ENCODE measurements at regions not wholly inside any gene's neighbourhood (a gene's known extent, or its start where the extent isn't known, plus 50 kb on each side); places are given as distances from the start of the nearest gene placed in this dataset.

DNA sequence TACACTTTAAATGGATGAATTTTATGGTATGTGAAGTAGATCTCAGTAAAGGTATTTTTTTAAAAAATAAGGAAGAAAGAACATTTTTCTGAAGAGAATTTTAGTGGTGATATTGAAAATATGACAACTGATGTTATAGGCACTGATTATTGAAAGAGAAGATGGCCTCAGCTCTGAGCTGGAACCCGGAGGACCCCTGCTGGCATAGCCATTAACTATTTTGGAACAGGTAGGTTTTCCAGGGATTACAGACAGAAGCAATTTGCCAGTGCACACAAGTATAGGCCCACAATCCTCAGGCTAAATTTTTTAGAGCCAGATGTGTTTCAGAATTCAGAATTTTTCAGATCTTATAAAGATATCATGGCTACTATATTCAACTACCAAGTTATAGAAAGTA, 315.9 kb upstream of the GPR149 start:
- Histone ChIP-seq H3K4me3 (replicated peaks in 1 of 3) (no peak overlapping the region), H3K9me3 (no peaks in the 10 kb centered on the region), H3K36me3 (no peaks in the 10 kb centered on the region), H3K27ac (no peak overlapping the region), H3K4me1 (no peaks in the 10 kb centered on the region), H3K27me3 (no peaks in the 10 kb centered on the region)
- intact Hi-C loops (cut with DNase I): no loop called here
- peak in 1 of 2 donors; percentile 8 for DNase-seq
- TF ChIP-seq, protein P1, sequence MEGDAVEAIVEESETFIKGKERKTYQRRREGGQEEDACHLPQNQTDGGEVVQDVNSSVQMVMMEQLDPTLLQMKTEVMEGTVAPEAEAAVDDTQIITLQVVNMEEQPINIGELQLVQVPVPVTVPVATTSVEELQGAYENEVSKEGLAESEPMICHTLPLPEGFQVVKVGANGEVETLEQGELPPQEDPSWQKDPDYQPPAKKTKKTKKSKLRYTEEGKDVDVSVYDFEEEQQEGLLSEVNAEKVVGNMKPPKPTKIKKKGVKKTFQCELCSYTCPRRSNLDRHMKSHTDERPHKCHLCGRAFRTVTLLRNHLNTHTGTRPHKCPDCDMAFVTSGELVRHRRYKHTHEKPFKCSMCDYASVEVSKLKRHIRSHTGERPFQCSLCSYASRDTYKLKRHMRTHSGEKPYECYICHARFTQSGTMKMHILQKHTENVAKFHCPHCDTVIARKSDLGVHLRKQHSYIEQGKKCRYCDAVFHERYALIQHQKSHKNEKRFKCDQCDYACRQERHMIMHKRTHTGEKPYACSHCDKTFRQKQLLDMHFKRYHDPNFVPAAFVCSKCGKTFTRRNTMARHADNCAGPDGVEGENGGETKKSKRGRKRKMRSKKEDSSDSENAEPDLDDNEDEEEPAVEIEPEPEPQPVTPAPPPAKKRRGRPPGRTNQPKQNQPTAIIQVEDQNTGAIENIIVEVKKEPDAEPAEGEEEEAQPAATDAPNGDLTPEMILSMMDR (IDR thresholded peaks at IDR 0.05): peak in 3 of 6 experiments; percentile 13 to 34 (median 24)
- TF ChIP-seq POLR2A (IDR thresholded peaks at IDR 0.05): no peak
- 24 to 30% methylated on average over 1 of the region's 1 CpG for WGBS, 2 donors

DNA sequence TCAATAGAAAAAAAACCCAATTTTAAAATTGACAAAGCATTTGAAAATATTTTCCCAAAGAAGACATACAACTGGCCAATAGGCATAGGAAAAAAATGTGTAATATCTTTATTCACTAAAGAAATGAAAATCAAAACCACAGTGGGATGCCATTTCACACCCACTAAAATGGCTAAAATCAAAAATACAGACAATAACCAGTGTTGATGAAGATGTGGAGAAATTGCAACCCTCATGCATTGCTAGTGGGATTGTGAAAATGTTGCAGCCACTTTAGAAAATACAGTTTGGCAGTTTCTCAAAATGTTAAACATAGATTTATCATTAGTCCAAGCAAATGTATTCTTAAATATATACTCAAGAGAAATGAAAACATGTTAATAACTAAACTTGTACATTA, 315.1 kb upstream of the GPR149 start:
- DNase-seq: no peak
- H3K9me3 ChIP-seq: no peaks in the 10 kb centered on the region
- no peaks in the 10 kb centered on the region for H3K27me3 ChIP-seq
- H3K36me3 ChIP-seq: no peaks in the 10 kb centered on the region
- TF ChIP-seq, protein P1 (IDR thresholded peaks at IDR 0.05): no peak
- no peak for TF ChIP-seq POLR2A (IDR thresholded peaks at IDR 0.05)
- H3K4me3 ChIP-seq (replicated peaks in 1 of 3): no peak overlapping the region
- no peaks in the 10 kb centered on the region for H3K4me1 ChIP-seq
- H3K27ac ChIP-seq: no peak overlapping the region
- intact Hi-C loops (cut with DNase I): no loop called here

DNA sequence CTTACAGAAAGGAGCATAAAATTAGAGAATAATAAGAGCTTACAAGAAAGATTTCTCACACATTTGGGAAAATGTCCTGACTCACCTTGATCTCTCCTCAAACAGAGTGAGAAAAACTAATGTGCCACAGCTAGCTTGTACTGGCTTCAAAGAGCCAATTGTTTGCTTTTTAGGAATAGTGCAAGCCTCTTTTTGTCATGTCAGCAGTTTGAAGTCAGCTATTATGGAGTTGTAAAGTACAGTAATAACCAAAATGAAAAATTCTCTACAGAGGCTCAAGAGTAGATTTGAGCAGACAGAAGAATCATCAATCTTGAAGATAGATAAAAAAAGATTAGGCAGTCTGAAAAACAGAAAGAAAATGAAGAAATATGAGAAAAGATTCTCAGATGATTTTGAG, 313.4 kb upstream of the GPR149 start:
- TF ChIP-seq POLR2A (IDR thresholded peaks at IDR 0.05): no peak
- TF ChIP-seq, protein P1 (IDR thresholded peaks at IDR 0.05): no peak
- no peak for DNase-seq

DNA sequence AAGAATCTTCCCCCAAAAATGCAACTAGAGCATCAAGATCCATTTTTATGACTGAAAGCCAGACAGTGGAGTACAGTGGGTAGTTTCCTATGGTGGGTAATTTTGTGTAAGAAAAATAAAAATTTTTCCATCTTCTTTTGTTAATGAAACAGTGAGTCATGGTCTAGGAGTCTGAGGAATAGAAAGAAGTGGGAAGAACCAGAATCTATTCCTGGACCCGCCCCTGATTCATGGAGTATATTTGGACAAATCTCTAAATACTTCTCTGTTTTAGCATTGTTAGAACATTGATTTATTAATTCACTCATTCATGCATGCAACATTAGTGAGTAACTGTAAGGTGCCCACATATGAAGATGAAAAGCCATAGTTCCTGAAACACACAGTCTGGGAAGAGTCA, 304.5 kb upstream of the GPR149 start:
- intact Hi-C loops (cut with DNase I): no loop called here
- peaks cover 10 to 13% of the 10 kb centered on the region in 2 donors for H3K4me1 ChIP-seq
- H3K27ac ChIP-seq: no peak overlapping the region
- H3K4me3 ChIP-seq (replicated peaks in 1 of 3): no peak overlapping the region
- no peaks in the 10 kb centered on the region for H3K9me3 ChIP-seq
- WGBS, 2 donors: 89 to 100% methylated on average over 1 of the region's 1 CpG
- no peaks in the 10 kb centered on the region for H3K27me3 ChIP-seq
- H3K36me3 ChIP-seq: no peaks in the 10 kb centered on the region
- TF ChIP-seq, protein P1 (IDR thresholded peaks at IDR 0.05): no peak
- no peak for TF ChIP-seq POLR2A (IDR thresholded peaks at IDR 0.05)
- DNase-seq: no peak

More for the DNA sequence above, 313.4 kb upstream of the GPR149 start:
- H3K36me3 ChIP-seq: no peaks in the 10 kb centered on the region
- H3K27ac ChIP-seq: no peak overlapping the region
- H3K4me3 ChIP-seq (replicated peaks in 1 of 3): no peak overlapping the region
- no peaks in the 10 kb centered on the region for H3K9me3 ChIP-seq
- H3K4me1 ChIP-seq: no peaks in the 10 kb centered on the region
- intact Hi-C loops (cut with DNase I): no loop called here
- H3K27me3 ChIP-seq: no peaks in the 10 kb centered on the region

DNA sequence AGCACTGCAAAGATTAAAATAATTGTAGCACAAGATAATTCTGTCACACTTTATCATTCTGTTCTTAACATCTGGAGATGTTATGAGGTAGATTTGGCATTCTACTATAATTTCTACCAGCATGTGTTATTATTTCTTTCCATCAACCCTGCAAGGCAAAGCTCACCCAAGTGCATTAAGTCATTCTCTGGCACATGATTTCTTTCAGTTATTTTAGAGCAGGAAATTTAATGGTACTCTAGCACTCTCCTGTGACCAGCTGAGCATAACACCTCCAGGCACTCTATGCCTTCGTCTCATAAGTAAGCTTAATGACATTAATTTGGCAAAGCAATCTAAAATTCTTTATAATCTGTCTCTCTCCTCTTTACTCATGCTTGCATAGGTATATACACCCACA, 300.2 kb upstream of the GPR149 start:
- Histone ChIP-seq H3K9me3 (no peaks in the 10 kb centered on the region), H3K27me3 (no peaks in the 10 kb centered on the region), H3K4me3 (replicated peaks in 1 of 3) (no peak overlapping the region), H3K36me3 (no peaks in the 10 kb centered on the region), H3K4me1 (peaks cover 12 to 14% of the 10 kb centered on the region in 2 donors), H3K27ac (no peak overlapping the region)
- WGBS, 2 donors: 11 to 25% methylated on average over 1 of the region's 1 CpG
- intact Hi-C loops (cut with DNase I): no loop called here
- DNase-seq: peak; percentile 55 to 58
- no peak for TF ChIP-seq POLR2A (IDR thresholded peaks at IDR 0.05)
- TF ChIP-seq, protein P1 (IDR thresholded peaks at IDR 0.05): peak in 3 of 6 experiments; percentile 13 to 31 (median 26)

Data from thyroid gland (tissue), 4 donors.